ENCODE measurements at regions not wholly inside any gene's neighbourhood (a gene's known extent, or its start where the extent isn't known, plus 50 kb on each side); places are given as distances from the start of the nearest gene placed in this dataset.

DNA sequence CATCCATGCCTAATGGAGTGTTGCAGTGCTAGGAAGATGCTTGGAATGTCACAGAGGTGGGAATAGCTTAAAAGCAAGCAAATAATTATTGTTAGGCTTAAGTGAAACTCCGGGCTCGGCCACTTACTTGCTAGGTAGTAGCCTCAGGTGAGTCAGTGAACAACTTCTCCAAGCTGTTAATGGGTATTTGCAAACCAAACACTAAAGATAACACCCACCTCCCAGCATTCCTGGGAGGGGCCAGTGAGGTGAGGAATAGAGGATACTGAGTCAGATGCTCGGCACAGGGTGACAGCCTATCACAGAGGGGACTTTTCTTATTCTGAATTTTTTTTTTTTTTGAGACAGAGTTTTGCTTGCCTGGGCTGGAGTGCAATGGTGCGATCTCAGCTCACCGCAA, 151.2 kb upstream of the RFLNA start:
- TF ChIP-seq EZH2 (IDR thresholded peaks at IDR 0.05) (no peak), POLR2AphosphoS5 (IDR thresholded peaks at IDR 0.05; ENCODE audit: borderline replicate concordance, low read depth, low read length) (no peak), FOXP2 (optimal IDR thresholded peaks at IDR 0.05; ENCODE audit: control extremely low read depth, extremely low read length, insufficient read depth) (no peak)
